Spleen (tissue), 11 donors: ENCODE measurements at regions not wholly inside any gene's neighbourhood (a gene's known extent, or its start where the extent isn't known, plus 50 kb on each side); places are given as distances from the start of the nearest gene placed in this dataset.

Experiments used
- DNase-seq: peaks from one replicate; pipeline ENCODE4 v3.0.0-alpha.2; 2020
- H3K27ac ChIP-seq, 8 donors: fragments of 200-600 bp; sonication (generic) in 7 of 8; 1 replicate in 4 of 8; 2 replicates in 4 of 8; pipeline versions ENCODE4 v1.5.0 to v1.8.0; 2016 to 2021; ENCODE audit warnings: inconsistent platforms in 4 of 8, mild to moderate bottlenecking in 4 of 8, moderate library complexity in 1 of 8
- H3K27me3 ChIP-seq, 7 donors: fragments of 200-600 bp; sonication (generic) in 6 of 7; replicated peaks in 1 of 7; 1 replicate in 4 of 7; 2 replicates in 3 of 7; pipeline versions ENCODE4 v1.5.0 to v1.8.0; 2016 to 2021; ENCODE audit warnings: inconsistent platforms in 3 of 7, mild to moderate bottlenecking in 1 of 7
- H3K36me3 ChIP-seq, 6 donors: fragments of 200-600 bp; sonication (generic) in 5 of 6; 1 replicate in 4 of 6; 2 replicates in 2 of 6; pipeline versions ENCODE4 v1.5.0 to v1.8.0; 2016 to 2021; ENCODE audit warnings: inconsistent platforms in 2 of 6
- H3K4me1 ChIP-seq, 6 donors: fragments of 200-600 bp; sonication (generic) in 5 of 6; 1 replicate in 3 of 6; 2 replicates in 3 of 6; pipeline versions ENCODE4 v1.5.0 to v1.8.0; 2016 to 2021; ENCODE audit warnings: inconsistent platforms in 3 of 6
- H3K4me3 ChIP-seq, 8 donors: fragments of 200-600 bp; sonication (generic) in 7 of 8; 1 replicate in 4 of 8; 2 replicates in 4 of 8; pipeline versions ENCODE4 v1.5.0 to v1.8.0; 2016 to 2021; ENCODE audit warnings: inconsistent platforms in 4 of 8, mild to moderate bottlenecking in 4 of 8, moderate library complexity in 2 of 8
- H3K9me3 ChIP-seq, 8 donors: fragments of 200-600 bp; sonication (generic) in 7 of 8; 1 replicate in 4 of 8; 2 replicates in 4 of 8; pipeline versions ENCODE4 v1.5.0 to v1.8.0; 2016 to 2021; ENCODE audit warnings: inconsistent platforms in 4 of 8
- POLR2A ChIP-seq, 3 donors: fragments of 450-650 bp; IDR thresholded peaks; one replicate each; pipeline ENCODE4 v1.5.1; 2017; ENCODE audit warnings: antibody characterized with exemption in 3 of 3, mild to moderate bottlenecking in 1 of 3
- POLR2AphosphoS5 ChIP-seq, 3 donors: sonication (generic); formaldehyde crosslinking; IDR thresholded peaks; one replicate each; pipeline ENCODE4 v1.5.1; 2017; ENCODE audit warnings: antibody characterized with exemption in 3 of 3
- WGBS, 5 donors: extraction: QIAGEN DNeasy Blood & Tissue Kit in 3 of 5; methylation state at CpG; one replicate each; pipeline versions ENCODE4 v1.1.5 to v1.1.7; 2013 to 2018; 5-methylcytosine and 5-hydroxymethylcytosine counted together
- intact Hi-C: fragments of 100-400 bp; cut with DNase I; formaldehyde crosslinking; loops from one replicate; pipeline ENCODE4 v1.15.0; 2023; ENCODE audit warnings: low total_unique reads
- TF ChIP-seq, protein P1 (sequence below), 11 experiments: fragments of 200-600 bp in 7 of 11; fragments of 450-650 bp in 4 of 11; sonication (generic) in 4 of 11; IDR thresholded peaks in 8 of 11; conservative IDR thresholded peaks in 3 of 11; 1 replicate in 7 of 11; 2 replicates in 4 of 11; pipeline versions ENCODE4 v1.4.0 to v1.8.0; 2016 to 2021; ENCODE audit warnings: antibody characterized with exemption in 11 of 11, inconsistent platforms in 4 of 11, mild to moderate bottlenecking in 1 of 11
- donor health status: healthy with polysubstance abuse.
- donor health status: DM: no; HTN: no; CAD: no; lungs with moderate emphysema.
- donor health status: DM: no; HTN: no; CAD: no.
- donor health status: Bipolar disorder and iron deficiency.
- donor health status: healthy.
- donor health status: DM: no; HTN: no; CAD: no.
- donor health status: DM: yes; HTN: yes; CAD: no.

DNA sequence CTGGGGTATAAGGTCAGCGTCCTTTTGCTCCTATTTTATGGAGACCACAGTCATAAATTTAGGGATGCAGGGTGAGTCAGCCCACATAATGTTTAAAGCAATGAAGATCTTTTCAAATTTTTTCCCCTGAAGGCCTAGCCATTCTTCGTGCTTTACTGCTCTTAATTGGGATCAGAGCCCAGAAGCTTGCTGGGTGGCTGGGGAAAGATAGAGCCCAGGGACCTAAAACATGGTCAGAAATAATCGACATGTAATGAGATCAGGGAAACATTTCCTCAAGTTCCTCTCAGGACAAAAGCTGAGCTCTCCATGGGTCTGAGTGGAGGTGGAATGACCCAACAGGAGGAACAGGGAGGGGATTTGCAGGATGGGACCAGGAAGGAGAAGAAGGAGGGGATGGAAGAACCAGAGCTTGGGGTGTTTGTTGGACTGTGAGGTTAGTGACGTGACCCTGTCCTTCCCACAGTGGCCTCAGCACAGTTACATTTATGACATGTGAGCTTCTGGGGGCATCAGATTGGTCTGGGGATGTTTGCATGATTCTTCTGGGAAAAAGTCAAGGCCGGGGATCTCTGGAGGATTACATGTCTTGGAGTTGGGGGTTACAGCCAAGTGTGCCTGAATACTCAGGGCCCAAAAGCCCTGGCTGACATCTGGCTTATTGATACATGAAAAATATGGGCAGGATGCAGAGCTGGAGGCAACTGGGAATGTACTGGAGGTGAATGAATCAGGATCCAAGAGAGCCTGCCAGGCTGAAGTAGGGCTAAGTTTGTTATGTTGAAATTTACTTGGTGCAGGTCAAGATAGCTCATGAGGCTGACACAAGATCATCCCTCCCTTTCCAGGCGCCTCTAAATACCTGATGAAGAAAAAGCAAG, 477.9 kb downstream of the RPS24 start:
- Histone ChIP-seq H3K27ac (no peak overlapping the region), H3K27me3 (no peaks in the 10 kb centered on the region), H3K36me3 (no peaks in the 10 kb centered on the region), H3K4me1 (no peaks in the 10 kb centered on the region), H3K9me3 (no peaks in the 10 kb centered on the region), H3K4me3 (no peak overlapping the region)
- intact Hi-C loops, result no loop called here
- TF ChIP-seq POLR2A (IDR thresholded peaks at IDR 0.05) (no peak), POLR2AphosphoS5 (IDR thresholded peaks at IDR 0.05) (no peak)
- no peak for DNase-seq
- 82 to 94% (median 88%) methylated on average over 6 of the region's 6 CpGs for WGBS, 5 donors

DNA sequence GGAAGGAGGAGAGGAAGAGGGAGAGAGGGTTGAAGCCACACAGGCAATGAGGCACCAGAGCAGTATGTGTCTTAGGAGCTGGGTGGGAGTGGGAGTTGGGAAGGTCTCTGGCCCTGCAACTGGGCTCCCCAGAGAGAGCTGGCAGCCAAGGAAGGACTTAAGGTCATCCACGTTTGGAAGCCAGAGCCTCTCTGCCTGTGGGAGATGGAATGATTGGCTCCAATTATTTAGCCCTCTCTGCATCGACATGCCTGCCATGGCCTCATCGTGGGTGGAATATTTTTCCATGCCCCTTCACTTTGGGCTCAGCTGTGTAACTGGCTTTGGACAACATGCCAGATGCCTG, 478.5 kb downstream of the RPS24 start:
- DNase-seq, result no peak
- no peak for TF ChIP-seq POLR2AphosphoS5 (IDR thresholded peaks at IDR 0.05)
- TF ChIP-seq, protein P1, sequence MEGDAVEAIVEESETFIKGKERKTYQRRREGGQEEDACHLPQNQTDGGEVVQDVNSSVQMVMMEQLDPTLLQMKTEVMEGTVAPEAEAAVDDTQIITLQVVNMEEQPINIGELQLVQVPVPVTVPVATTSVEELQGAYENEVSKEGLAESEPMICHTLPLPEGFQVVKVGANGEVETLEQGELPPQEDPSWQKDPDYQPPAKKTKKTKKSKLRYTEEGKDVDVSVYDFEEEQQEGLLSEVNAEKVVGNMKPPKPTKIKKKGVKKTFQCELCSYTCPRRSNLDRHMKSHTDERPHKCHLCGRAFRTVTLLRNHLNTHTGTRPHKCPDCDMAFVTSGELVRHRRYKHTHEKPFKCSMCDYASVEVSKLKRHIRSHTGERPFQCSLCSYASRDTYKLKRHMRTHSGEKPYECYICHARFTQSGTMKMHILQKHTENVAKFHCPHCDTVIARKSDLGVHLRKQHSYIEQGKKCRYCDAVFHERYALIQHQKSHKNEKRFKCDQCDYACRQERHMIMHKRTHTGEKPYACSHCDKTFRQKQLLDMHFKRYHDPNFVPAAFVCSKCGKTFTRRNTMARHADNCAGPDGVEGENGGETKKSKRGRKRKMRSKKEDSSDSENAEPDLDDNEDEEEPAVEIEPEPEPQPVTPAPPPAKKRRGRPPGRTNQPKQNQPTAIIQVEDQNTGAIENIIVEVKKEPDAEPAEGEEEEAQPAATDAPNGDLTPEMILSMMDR (IDR thresholded peaks at IDR 0.05 in 8 of 11, conservative IDR thresholded peaks at IDR 0.05 in 3 of 11), result no peak
- TF ChIP-seq POLR2A (IDR thresholded peaks at IDR 0.05), result no peak
- WGBS, 5 donors, result 69 to 83% (median 77%) methylated on average over 3 of the region's 3 CpGs
- Histone ChIP-seq H3K27me3 (no peaks in the 10 kb centered on the region), H3K4me1 (no peaks in the 10 kb centered on the region), H3K27ac (no peak overlapping the region), H3K36me3 (no peaks in the 10 kb centered on the region), H3K4me3 (no peak overlapping the region), H3K9me3 (no peaks in the 10 kb centered on the region)
- intact Hi-C loops, result no loop called here

DNA sequence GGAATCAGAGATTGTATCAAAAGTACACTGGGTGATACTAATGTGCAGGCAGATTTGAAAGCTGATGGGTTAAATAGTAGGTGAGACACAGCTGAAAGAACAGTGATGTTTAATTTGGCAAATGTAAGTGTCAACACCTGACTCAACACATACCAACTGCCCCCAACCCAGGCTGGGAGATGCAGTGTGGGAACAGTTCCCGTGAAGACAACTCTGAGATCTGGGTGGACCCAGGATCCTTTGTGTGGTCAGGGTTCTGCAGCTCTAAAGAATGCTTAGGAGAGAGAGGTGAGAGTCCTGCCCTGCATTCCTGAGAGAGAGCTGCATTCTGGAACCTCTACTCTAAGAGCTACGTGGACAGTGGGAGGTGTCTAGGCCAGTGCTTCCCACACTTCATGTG, 479.7 kb downstream of the RPS24 start:
- no peak overlapping the region for H3K4me3 ChIP-seq
- H3K27me3 ChIP-seq, result no peaks in the 10 kb centered on the region
- no peak overlapping the region for H3K27ac ChIP-seq
- DNase-seq, result no peak
- H3K36me3 ChIP-seq, result no peaks in the 10 kb centered on the region
- intact Hi-C loops, result no loop called here
- H3K4me1 ChIP-seq, result no peaks in the 10 kb centered on the region
- no peaks in the 10 kb centered on the region for H3K9me3 ChIP-seq
- 46 to 91% (median 63%) methylated on average over 2 of the region's 2 CpGs for WGBS, 5 donors
- TF ChIP-seq POLR2AphosphoS5 (IDR thresholded peaks at IDR 0.05) (no peak), POLR2A (IDR thresholded peaks at IDR 0.05) (no peak)
- TF ChIP-seq, protein P1 (IDR thresholded peaks at IDR 0.05 in 8 of 11, conservative IDR thresholded peaks at IDR 0.05 in 3 of 11), result no peak

DNA sequence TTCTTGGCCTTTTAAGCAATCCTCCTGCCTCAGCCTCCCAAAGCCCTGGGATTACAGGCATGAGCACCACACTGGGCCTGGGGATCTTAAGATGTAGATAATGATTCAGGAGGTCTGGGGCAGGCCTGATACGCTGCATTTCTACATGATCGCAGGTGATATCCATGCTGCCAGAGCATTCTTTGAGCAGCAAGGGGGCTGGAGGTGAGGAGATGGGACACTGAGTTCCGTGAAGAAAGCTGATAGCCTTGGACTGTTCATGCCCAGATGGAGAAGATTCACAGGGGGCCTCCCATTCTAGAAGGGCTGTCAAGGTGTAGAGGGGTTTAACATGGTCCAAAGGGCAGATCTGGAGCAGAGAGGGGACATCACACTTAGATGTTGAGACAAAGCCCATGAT, 480.3 kb downstream of the RPS24 start:
- H3K9me3 ChIP-seq, result no peaks in the 10 kb centered on the region
- H3K4me1 ChIP-seq, result no peaks in the 10 kb centered on the region
- H3K27me3 ChIP-seq, result no peaks in the 10 kb centered on the region
- H3K4me3 ChIP-seq, result no peak overlapping the region
- DNase-seq, result no peak
- H3K36me3 ChIP-seq, result no peaks in the 10 kb centered on the region
- 90 to 97% (median 95%) methylated on average over 3 of the region's 3 CpGs for WGBS, 5 donors
- TF ChIP-seq, protein P1 (IDR thresholded peaks at IDR 0.05 in 8 of 11, conservative IDR thresholded peaks at IDR 0.05 in 3 of 11), result no peak
- TF ChIP-seq POLR2A (IDR thresholded peaks at IDR 0.05) (no peak), POLR2AphosphoS5 (IDR thresholded peaks at IDR 0.05) (no peak)
- no peak overlapping the region for H3K27ac ChIP-seq
- intact Hi-C loops, result no loop called here
